Sigmoid colon (tissue), 4 donors: ENCODE measurements at regions not wholly inside any gene's neighbourhood (a gene's known extent, or its start where the extent isn't known, plus 50 kb on each side); places are given as distances from the start of the nearest gene placed in this dataset.

Experiments
- EP300 ChIP-seq, 4 donors: sonication (generic); formaldehyde crosslinking; IDR thresholded peaks; one replicate each; pipeline ENCODE4 v1.6.1; 2017; ENCODE audit warnings: antibody characterized with exemption in 4 of 4
- TF ChIP-seq, protein P1 (sequence below), 4 experiments: fragments of 450-650 bp in 3 of 4; fragments of 200-600 bp in 1 of 4; IDR thresholded peaks; one replicate each; pipeline ENCODE4 v1.5.1; 2016 to 2019; ENCODE audit warnings: antibody characterized with exemption in 4 of 4, mild to moderate bottlenecking in 3 of 4, moderate library complexity in 2 of 4

DNA sequence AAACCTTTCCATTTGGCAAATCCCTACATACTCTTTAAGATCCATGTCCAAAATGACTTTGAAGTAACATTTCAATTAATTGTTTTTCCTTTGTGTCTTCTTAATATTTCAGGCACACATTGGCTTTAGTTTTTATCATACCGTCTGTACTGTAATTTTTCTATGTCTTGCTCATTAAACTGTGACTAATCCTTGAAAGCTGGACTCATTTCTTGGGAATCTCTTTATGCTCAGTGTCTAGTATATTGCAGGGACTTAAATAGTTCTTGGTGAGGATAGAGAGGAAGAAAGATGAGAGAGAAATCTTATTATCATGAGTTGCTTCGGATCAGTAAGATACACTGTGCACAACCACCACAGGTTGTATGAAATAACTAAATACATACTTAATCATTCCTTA is 448.3 kb upstream of the ST6GAL2 start:
- TF ChIP-seq, protein P1, sequence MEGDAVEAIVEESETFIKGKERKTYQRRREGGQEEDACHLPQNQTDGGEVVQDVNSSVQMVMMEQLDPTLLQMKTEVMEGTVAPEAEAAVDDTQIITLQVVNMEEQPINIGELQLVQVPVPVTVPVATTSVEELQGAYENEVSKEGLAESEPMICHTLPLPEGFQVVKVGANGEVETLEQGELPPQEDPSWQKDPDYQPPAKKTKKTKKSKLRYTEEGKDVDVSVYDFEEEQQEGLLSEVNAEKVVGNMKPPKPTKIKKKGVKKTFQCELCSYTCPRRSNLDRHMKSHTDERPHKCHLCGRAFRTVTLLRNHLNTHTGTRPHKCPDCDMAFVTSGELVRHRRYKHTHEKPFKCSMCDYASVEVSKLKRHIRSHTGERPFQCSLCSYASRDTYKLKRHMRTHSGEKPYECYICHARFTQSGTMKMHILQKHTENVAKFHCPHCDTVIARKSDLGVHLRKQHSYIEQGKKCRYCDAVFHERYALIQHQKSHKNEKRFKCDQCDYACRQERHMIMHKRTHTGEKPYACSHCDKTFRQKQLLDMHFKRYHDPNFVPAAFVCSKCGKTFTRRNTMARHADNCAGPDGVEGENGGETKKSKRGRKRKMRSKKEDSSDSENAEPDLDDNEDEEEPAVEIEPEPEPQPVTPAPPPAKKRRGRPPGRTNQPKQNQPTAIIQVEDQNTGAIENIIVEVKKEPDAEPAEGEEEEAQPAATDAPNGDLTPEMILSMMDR (IDR thresholded peaks at IDR 0.05), result no peak
- no peak for TF ChIP-seq EP300 (IDR thresholded peaks at IDR 0.05)
